ENCODE measurements at regions not wholly inside any gene's neighbourhood (a gene's known extent, or its start where the extent isn't known, plus 50 kb on each side); places are given as distances from the start of the nearest gene placed in this dataset.

- no peak for DNase-seq
- Mint-ChIP-seq H3K4me3 (ENCODE audit: unreplicated experiment) (no peak overlapping the region), H3K36me3 (ENCODE audit: insufficient read depth, unreplicated experiment) (no peaks in the 10 kb centered on the region), H3K4me1 (ENCODE audit: low read depth, unreplicated experiment) (no peaks in the 10 kb centered on the region), H3K27me3 (ENCODE audit: insufficient read depth, unreplicated experiment) (no peaks in the 10 kb centered on the region), H3K9me3 (ENCODE audit: unreplicated experiment) (peaks cover 11% of the 10 kb centered on the region), H3K27ac (ENCODE audit: unreplicated experiment) (no peak overlapping the region)
- Histone ChIP-seq H3K36me3 (ENCODE audit: control insufficient read depth, insufficient read depth, low read length) (no peaks in the 10 kb centered on the region), H3K9me3 (peaks cover 4% of the 10 kb centered on the region), H3K4me3 (ENCODE audit: low read depth, low read length) (no peak overlapping the region), H3K4me1 (no peaks in the 10 kb centered on the region), H3K27me3 (replicated peaks; ENCODE audit: control insufficient read depth, insufficient read depth, low read length) (no peaks in the 10 kb centered on the region)
- intact Hi-C loops (cut with micrococcal nuclease; ENCODE audit: unreplicated experiment): no loop called here
- ChIA-PET CTCF (no interaction called here), POLR2A (no interaction called here)
- TF ChIP-seq CTCF (IDR thresholded peaks at IDR 0.05; ENCODE audit: insufficient read depth in 1 of 2, low read depth in 1 of 2, low read length in 1 of 2, severe bottlenecking in 1 of 2, unreplicated experiment in 1 of 2): no peak
- no TSS peak for BruUV-seq (replicated peaks)
Measured at GRCh38 chr11:97296301-97296700, 906.5 kb downstream of the JRKL start.

DNA sequence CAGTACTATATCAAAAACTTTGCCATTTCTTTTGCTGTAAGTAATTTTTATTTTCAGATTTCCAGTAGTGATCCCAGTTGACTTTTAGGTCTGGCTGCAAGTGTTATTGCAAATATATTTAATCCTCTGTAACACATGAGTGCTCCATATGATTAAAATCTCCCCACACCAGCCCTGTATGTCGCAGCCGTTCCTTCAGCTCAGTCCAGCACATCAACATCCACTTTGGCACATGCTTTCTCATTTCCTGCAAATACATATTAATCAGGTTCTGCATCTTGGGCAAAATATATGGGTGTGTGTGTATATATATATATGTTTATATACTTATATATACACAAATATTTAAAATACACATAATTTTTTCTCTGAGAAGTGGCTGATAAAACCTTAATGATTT, 919.5 kb downstream of the JRKL start:
- ChIA-PET CTCF (no interaction called here), POLR2A (no interaction called here)
- no peak overlapping the region for H3K4me3 Mint-ChIP-seq (ENCODE audit: unreplicated experiment)

DNA sequence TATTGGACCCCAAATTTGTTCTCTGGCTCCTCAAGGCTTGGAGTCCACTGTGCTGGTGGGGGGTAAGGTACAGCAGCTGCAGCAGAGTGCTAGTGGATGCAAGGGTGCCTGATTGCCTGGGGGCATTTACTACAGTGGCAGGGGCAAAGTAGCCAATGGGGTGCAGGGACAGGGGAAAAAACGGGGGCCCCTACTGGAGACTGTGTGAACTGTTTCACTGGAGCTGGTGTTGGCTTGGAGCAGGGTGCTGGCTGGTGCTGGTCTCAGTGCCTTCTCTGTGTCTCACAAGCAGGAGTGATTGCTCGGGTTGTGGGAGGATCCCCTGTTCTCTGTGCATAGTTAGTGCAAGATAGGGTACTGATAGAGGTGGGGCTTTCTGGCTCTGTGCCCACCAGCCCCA, 935.9 kb downstream of the JRKL start:
- Histone ChIP-seq H3K9me3 (no peaks in the 10 kb centered on the region), H3K27me3 (replicated peaks; ENCODE audit: control insufficient read depth, insufficient read depth, low read length) (no peaks in the 10 kb centered on the region), H3K36me3 (ENCODE audit: control insufficient read depth, insufficient read depth, low read length) (no peaks in the 10 kb centered on the region), H3K4me3 (ENCODE audit: low read depth, low read length) (no peak overlapping the region), H3K4me1 (no peaks in the 10 kb centered on the region)
- Mint-ChIP-seq H3K9me3 (ENCODE audit: unreplicated experiment) (no peaks in the 10 kb centered on the region), H3K4me1 (ENCODE audit: low read depth, unreplicated experiment) (no peaks in the 10 kb centered on the region), H3K4me3 (ENCODE audit: unreplicated experiment) (no peak overlapping the region), H3K36me3 (ENCODE audit: insufficient read depth, unreplicated experiment) (no peaks in the 10 kb centered on the region), H3K27ac (ENCODE audit: unreplicated experiment) (no peak overlapping the region), H3K27me3 (ENCODE audit: insufficient read depth, unreplicated experiment) (no peaks in the 10 kb centered on the region)
- intact Hi-C loops (cut with micrococcal nuclease; ENCODE audit: unreplicated experiment): no loop called here
- POLR2A ChIA-PET: no interaction called here
- TF ChIP-seq CTCF (IDR thresholded peaks at IDR 0.05; ENCODE audit: insufficient read depth in 1 of 2, low read depth in 1 of 2, low read length in 1 of 2, severe bottlenecking in 1 of 2, unreplicated experiment in 1 of 2): peak in 1 of 2 experiments; percentile 1
- CTCF ChIA-PET: no interaction called here
- peak in 1 of 2 experiments; percentile 7 for DNase-seq
- no TSS peak for BruUV-seq (replicated peaks)

More for the DNA sequence above, 919.5 kb downstream of the JRKL start:
- Histone ChIP-seq H3K4me3 (ENCODE audit: low read depth, low read length) (no peak overlapping the region), H3K36me3 (ENCODE audit: control insufficient read depth, insufficient read depth, low read length) (no peaks in the 10 kb centered on the region), H3K27me3 (replicated peaks; ENCODE audit: control insufficient read depth, insufficient read depth, low read length) (no peaks in the 10 kb centered on the region), H3K9me3 (no peaks in the 10 kb centered on the region), H3K4me1 (no peaks in the 10 kb centered on the region)
- no TSS peak for BruUV-seq (replicated peaks)
- Mint-ChIP-seq H3K27me3 (ENCODE audit: insufficient read depth, unreplicated experiment) (peaks cover 2% of the 10 kb centered on the region), H3K27ac (ENCODE audit: unreplicated experiment) (no peak overlapping the region), H3K9me3 (ENCODE audit: unreplicated experiment) (no peaks in the 10 kb centered on the region), H3K36me3 (ENCODE audit: insufficient read depth, unreplicated experiment) (no peaks in the 10 kb centered on the region), H3K4me1 (ENCODE audit: low read depth, unreplicated experiment) (no peaks in the 10 kb centered on the region)
- DNase-seq: no peak
- TF ChIP-seq CTCF (IDR thresholded peaks at IDR 0.05; ENCODE audit: insufficient read depth in 1 of 2, low read depth in 1 of 2, low read length in 1 of 2, severe bottlenecking in 1 of 2, unreplicated experiment in 1 of 2): no peak
- intact Hi-C loops (cut with micrococcal nuclease; ENCODE audit: unreplicated experiment): no loop called here
